Heart right ventricle (tissue), 16 donors: ENCODE measurements at regions not wholly inside any gene's neighbourhood (a gene's known extent, or its start where the extent isn't known, plus 50 kb on each side); places are given as distances from the start of the nearest gene placed in this dataset.

Source experiments
- ATAC-seq, 8 donors: fragments of 200-7000 bp; cut with Tn5 transposase; one replicate each; pipeline ENCODE4 v1.9.1; 2020; ENCODE audit warnings: mild to moderate bottlenecking in 8 of 8, moderate library complexity in 8 of 8, moderate number of reproducible peaks in 1 of 8
- DNase-seq, 2 donors: peaks; one replicate each; pipeline ENCODE4 v3.0.0-alpha.2; 2020
- H3K27ac ChIP-seq, 10 donors: fragments of 200-600 bp; sonication (generic) in 2 of 10; one replicate each; pipeline versions ENCODE4 v1.5.0 to v1.8.0; 2020 to 2022; ENCODE audit warnings: mild to moderate bottlenecking in 3 of 10
- H3K27me3 ChIP-seq, 7 donors: fragments of 200-600 bp; one replicate each; pipeline ENCODE4 v1.8.0; 2021 to 2022; ENCODE audit warnings: mild to moderate bottlenecking in 2 of 7
- H3K36me3 ChIP-seq, 9 donors: fragments of 200-600 bp; sonication (generic) in 1 of 9; one replicate each; pipeline versions ENCODE4 v1.5.0 to v1.8.0; 2020 to 2022; ENCODE audit warnings: mild to moderate bottlenecking in 2 of 9
- H3K4me1 ChIP-seq, 9 donors: fragments of 200-600 bp; sonication (generic) in 1 of 9; one replicate each; pipeline versions ENCODE4 v1.5.0 to v1.8.0; 2020 to 2022; ENCODE audit warnings: mild to moderate bottlenecking in 4 of 9
- H3K4me3 ChIP-seq, 10 donors: fragments of 200-600 bp; sonication (generic) in 2 of 10; one replicate each; pipeline versions ENCODE4 v1.5.0 to v1.8.0; 2020 to 2022; ENCODE audit warnings: mild to moderate bottlenecking in 7 of 10, moderate library complexity in 2 of 10
- H3K9me3 ChIP-seq, 11 donors: fragments of 200-600 bp in 10 of 11; sonication (generic) in 2 of 11; one replicate each; pipeline versions ENCODE4 v1.5.0 to v1.8.0; 2013 to 2022; ENCODE audit warnings: mild to moderate bottlenecking in 2 of 11, control low read depth in 1 of 11, moderate library complexity in 1 of 11
- CTCF ChIP-seq, 9 donors: fragments of 200-600 bp; sonication (generic) in 2 of 9; IDR thresholded peaks; one replicate each; pipeline versions ENCODE4 v1.5.0 to v1.8.0; 2021 to 2022; ENCODE audit warnings: antibody characterized with exemption in 9 of 9, mild to moderate bottlenecking in 5 of 9, moderate library complexity in 1 of 9
- WGBS, 2 donors: extraction: QIAGEN DNeasy Blood & Tissue Kit; methylation state at CpG; one replicate each; pipeline ENCODE4 v1.1.7; 2013; ENCODE audit warnings: inconsistent platforms in 1 of 2; 5-methylcytosine and 5-hydroxymethylcytosine counted together
- intact Hi-C, 10 donors: fragments of 100-400 bp; cut with DNase I; formaldehyde crosslinking; loops; one replicate each; pipeline versions ENCODE4 v1.11.1 to v1.14.2; 2022
- donor health status: Arrhythmogenic right ventricular cardiomyopathy.
- donor health status: ischemic (EF 13 %, LVEDD 7.1; RV severe dilation, severe dysfunction).
- donor health status: healthy with polysubstance abuse.
- donor health status: DM: no; HTN: yes; CAD: no.
- donor health status: DM: no; HTN: no; CAD: no.
- donor health status: ischemic (EF 25% LVEDD 6.9; RV normal size, moderate dysfunction).
- donor health status: ischemic (EF 25% LVEDD 5.7; RV mildly dilated, moderate dysfunction).
- donor health status: healthy.
- donor health status: DM: yes; HTN: yes; CAD: no.
- donor health status: Ischemic cardiomyopathy.
- donor health status: ischemic (EF 35%, LVEDD 5.7; RV mildly dilated, moderate dysfunction).
- donor health status: nonischemic (EF 11% LVEDD 7.7; RV severe dilation, severe dysfunction).
- donor health status: DM: yes; HTN: yes; CAD: no.
- donor health status: PGD.
- donor health status: ischemic (EF 29% LVEDD 5.4; RV normal size, mild dysfunction).
- donor health status: nonischemic (EF 23%, LVEDD 6.1; RV moderate dilation, normal function).

- ATAC-seq (no peak), DNase-seq (no peak)
- H3K27ac ChIP-seq, result no peak overlapping the region
- no peaks in the 10 kb centered on the region for H3K9me3 ChIP-seq
- 74 to 93% methylated on average over 4 of the region's 4 CpGs for WGBS, 2 donors
- H3K4me3 ChIP-seq, result no peak overlapping the region
- H3K4me1 ChIP-seq, result peaks cover 0 to 36% (median 20%) of the 10 kb centered on the region in 9 donors
- no peak for TF ChIP-seq CTCF (IDR thresholded peaks at IDR 0.05)
- no peaks in the 10 kb centered on the region for H3K36me3 ChIP-seq
- intact Hi-C loops, result no loop called here
- H3K27me3 ChIP-seq, result no peaks in the 10 kb centered on the region
Measured at GRCh38 chr12:92438641-92439419, 264.0 kb upstream of the PLEKHG7 start.

DNA sequence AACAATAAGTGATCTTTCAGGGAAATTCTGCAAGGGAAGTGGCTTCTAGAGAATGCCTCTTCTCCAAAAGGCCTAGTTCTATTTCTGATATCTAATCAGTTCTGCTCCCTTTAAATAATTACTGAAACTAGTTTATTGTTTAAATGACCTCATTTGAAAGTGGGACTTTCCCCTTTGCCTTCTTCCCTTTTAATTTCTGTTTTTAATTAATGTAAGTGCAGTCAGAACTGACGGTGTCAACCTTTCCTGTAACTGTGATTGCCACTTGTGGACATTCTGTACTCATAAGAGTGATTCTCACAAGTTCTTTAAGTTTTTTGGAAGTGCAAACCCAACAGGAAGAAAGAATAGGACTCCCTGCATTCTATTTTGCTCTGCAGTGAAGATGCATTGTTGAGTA, 265.3 kb upstream of the PLEKHG7 start:
- H3K27ac ChIP-seq, result peak overlapping the region in 5 of 10 donors; percentile 7 to 40 (median 17)
- H3K4me1 ChIP-seq, result peaks cover 0 to 30% (median 9%) of the 10 kb centered on the region in 9 donors
- WGBS, 2 donors, result 50 to 53% methylated on average over 1 of the region's 1 CpG
- no peak for TF ChIP-seq CTCF (IDR thresholded peaks at IDR 0.05)
- intact Hi-C loops, result no loop called here
- no peaks in the 10 kb centered on the region for H3K27me3 ChIP-seq
- no peak overlapping the region for H3K4me3 ChIP-seq
- no peaks in the 10 kb centered on the region for H3K9me3 ChIP-seq
- DNase-seq (no peak), ATAC-seq (peak in 1 of 8 donors; percentile 64)
- no peaks in the 10 kb centered on the region for H3K36me3 ChIP-seq

GRCh38 chr12:92436856-92437255, 265.9 kb upstream of the PLEKHG7 start:
- Histone ChIP-seq H3K4me1 (peaks cover 0 to 30% (median 8%) of the 10 kb centered on the region in 9 donors), H3K9me3 (peaks cover 0 to 2% (median 0%) of the 10 kb centered on the region in 11 donors), H3K4me3 (no peak overlapping the region), H3K36me3 (no peaks in the 10 kb centered on the region), H3K27me3 (no peaks in the 10 kb centered on the region), H3K27ac (peak overlapping the region in 3 of 10 donors; percentile 17 to 33 (median 17))
- ATAC-seq, result peak in 5 of 8 donors; percentile 46 to 64 (median 53)
- intact Hi-C loops, result no loop called here
- 52 to 66% methylated on average over 2 of the region's 2 CpGs for WGBS, 2 donors
- TF ChIP-seq CTCF (IDR thresholded peaks at IDR 0.05), result no peak
- DNase-seq, result no peak

DNA sequence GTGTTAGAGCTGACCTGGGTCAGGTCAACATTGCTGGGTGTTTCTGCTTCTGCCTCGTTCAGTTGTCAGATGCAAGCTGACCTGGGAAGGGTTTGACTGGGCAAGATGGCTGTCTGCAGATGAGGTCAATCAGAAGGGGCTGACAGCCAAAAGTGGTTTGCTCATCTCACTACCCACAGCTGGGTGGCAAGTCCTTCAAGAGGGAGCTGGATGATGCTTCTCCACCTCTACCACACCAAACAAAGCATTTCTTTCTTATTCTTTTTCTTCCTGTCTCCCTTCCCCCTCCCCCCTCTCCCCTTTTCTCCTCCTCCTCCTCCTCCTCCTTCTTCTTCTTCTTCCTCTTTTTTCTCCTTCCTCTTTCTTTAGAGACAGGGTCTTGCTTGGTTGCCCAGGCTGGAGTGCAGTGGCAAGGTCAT, 268.2 kb upstream of the PLEKHG7 start:
- 84 to 93% methylated on average over 1 of the region's 1 CpG for WGBS, 2 donors

More for the DNA sequence above, 268.2 kb upstream of the PLEKHG7 start:
- no peaks in the 10 kb centered on the region for H3K27me3 ChIP-seq
- intact Hi-C loops, result no loop called here
- ATAC-seq (no peak), DNase-seq (no peak)
- H3K4me1 ChIP-seq, result peaks cover 0 to 39% (median 8%) of the 10 kb centered on the region in 9 donors
- no peak for TF ChIP-seq CTCF (IDR thresholded peaks at IDR 0.05)
- no peak overlapping the region for H3K27ac ChIP-seq
- H3K4me3 ChIP-seq, result no peak overlapping the region
- H3K36me3 ChIP-seq, result no peaks in the 10 kb centered on the region
- peaks cover 0 to 6% (median 0%) of the 10 kb centered on the region in 11 donors for H3K9me3 ChIP-seq
